OCI-LY7 (cell line): ENCODE measurements at regions not wholly inside any gene's neighbourhood (a gene's known extent, or its start where the extent isn't known, plus 50 kb on each side); places are given as distances from the start of the nearest gene placed in this dataset.
A peak's percentile ranks its signal among the peaks of the same experiment; 100 is the strongest.

Source experiments
- BruUV-seq: library from RNA; stranded (reverse); fragments of 400-500 nt; replicated peaks from 2 replicates; lab custom pipeline; 2021; lab: Mats Ljungman, UMichigan
- CTCF ChIA-PET: fragments of 300-600 bp; sonication (Branson Sonifier 250); formaldehyde crosslinking; loops from one replicate; lab custom pipeline; 2022; ENCODE audit warnings: antibody characterized with exemption; ENCODE audit not compliant: unreplicated experiment; lab: Charles Lee
- POLR2A ChIA-PET: fragments of 300-600 bp; sonication (Branson Sonifier 250); formaldehyde crosslinking; loops from one replicate; lab custom pipeline; 2022; ENCODE audit warnings: antibody characterized with exemption; lab: Charles Lee
- DNase-seq: peaks from one replicate; pipeline ENCODE4 v3.0.0-alpha.2; 2015; ENCODE audit warnings: low spot score
- H2AFZ ChIP-seq: fragments of 200-600 bp; sonication (generic), shearing (Covaris generic); 2 replicates; pipeline ENCODE4 v1.6.1; 2014; ENCODE audit warnings: mild to moderate bottlenecking, antibody characterized with exemption, low read length, moderate library complexity
- H3K27ac ChIP-seq: fragments of 200-600 bp; sonication (generic); 2 replicates; pipeline ENCODE4 v1.5.1; 2014; ENCODE audit warnings: mixed run types, low read depth, mild to moderate bottlenecking, moderate library complexity, low read length, inconsistent platforms; ENCODE audit not compliant: poor library complexity, severe bottlenecking
- H3K36me3 ChIP-seq: fragments of 200-600 bp; sonication (generic); 2 replicates; pipeline ENCODE4 v1.6.1; 2014; ENCODE audit warnings: mild to moderate bottlenecking, antibody characterized with exemption, low read length, moderate library complexity, mixed read lengths; ENCODE audit not compliant: insufficient read depth
- H3K4me1 ChIP-seq: fragments of 200-600 bp; sonication (generic); 2 replicates; pipeline ENCODE4 v1.5.1; 2014; ENCODE audit warnings: mild to moderate bottlenecking, low read length; ENCODE audit not compliant: insufficient read depth, poor library complexity, severe bottlenecking
- H3K4me2 ChIP-seq: fragments of 200-600 bp; sonication (generic); 2 replicates; pipeline ENCODE4 v1.6.1; 2014; ENCODE audit warnings: mild to moderate bottlenecking, low read length
- H3K4me3 ChIP-seq: fragments of 200-600 bp; sonication (generic); 2 replicates; pipeline ENCODE4 v1.5.1; 2014; ENCODE audit warnings: mild to moderate bottlenecking, low read depth, low read length; ENCODE audit not compliant: poor library complexity, severe bottlenecking
- H3K79me2 ChIP-seq: fragments of 200-600 bp; sonication (generic); 2 replicates; pipeline ENCODE4 v1.6.1; 2016; ENCODE audit warnings: low read depth, mild to moderate bottlenecking, low read length, moderate library complexity, mixed read lengths; ENCODE audit not compliant: insufficient read depth
- H3K9me2 ChIP-seq: fragments of 200-600 bp; sonication (generic); 2 replicates; pipeline ENCODE4 v1.6.1; 2016; ENCODE audit warnings: mild to moderate bottlenecking, low read length, mixed read lengths; ENCODE audit not compliant: insufficient read depth
- H3K9me3 ChIP-seq: fragments of 200-600 bp; sonication (generic); 2 replicates; pipeline ENCODE4 v1.6.1; 2014; ENCODE audit warnings: mild to moderate bottlenecking, mixed run types, low read length, mixed read lengths
- H4K20me1 ChIP-seq: fragments of 200-600 bp; sonication (generic); 2 replicates; pipeline ENCODE4 v1.6.1; 2014; ENCODE audit warnings: mild to moderate bottlenecking, antibody characterized with exemption, low read length, moderate library complexity, mixed read lengths; ENCODE audit not compliant: insufficient read depth
- EZH2phosphoT487 ChIP-seq: fragments of 200-600 bp; sonication (generic); IDR thresholded peaks from 2 replicates; pipeline ENCODE4 v1.6.1; 2018; ENCODE audit warnings: low read depth, borderline replicate concordance, mild to moderate bottlenecking, mixed run types, antibody characterized with exemption, low read length, moderate library complexity, mixed read lengths
- intact Hi-C: fragments of 100-400 bp; cut with micrococcal nuclease; formaldehyde crosslinking; loops from one replicate; pipeline ENCODE4 v1.10.0; 2022; ENCODE audit not compliant: unreplicated experiment
- TF ChIP-seq, protein P1 (sequence below): fragments of 200-600 bp; sonication (generic); conservative IDR thresholded peaks from 2 replicates; pipeline ENCODE4 v1.5.1; 2014; ENCODE audit warnings: mild to moderate bottlenecking, antibody characterized with exemption, low read length, moderate library complexity, mixed read lengths

DNA sequence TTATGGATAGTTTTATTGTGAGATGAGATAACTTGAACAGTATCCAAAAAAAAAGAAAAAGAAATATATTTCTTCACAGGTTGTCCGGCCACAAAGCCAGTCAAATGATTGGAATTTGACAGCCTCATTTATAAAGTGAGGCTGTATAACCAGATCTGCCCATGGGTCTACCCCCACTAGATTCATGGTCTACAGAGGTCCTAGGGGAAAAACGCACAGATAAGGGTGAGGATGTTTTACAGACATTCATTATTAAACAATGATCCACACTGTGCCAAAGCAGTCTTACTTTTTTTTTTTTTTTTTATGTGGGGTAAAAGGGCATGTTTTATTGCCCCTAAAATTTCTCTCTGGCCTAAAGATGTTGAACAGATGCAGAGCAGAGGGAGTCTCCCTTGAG, 1503.0 kb upstream of the CDH8 start:
- Histone ChIP-seq H4K20me1 (no peaks in the 10 kb centered on the region), H3K9me3 (no peaks in the 10 kb centered on the region), H3K4me2 (no peak overlapping the region), H3K4me3 (no peak overlapping the region), H2AFZ (no peak overlapping the region), H3K4me1 (no peaks in the 10 kb centered on the region), H3K36me3 (no peaks in the 10 kb centered on the region), H3K27ac (no peak overlapping the region), H3K79me2 (no peaks in the 10 kb centered on the region), H3K9me2 (no peaks in the 10 kb centered on the region)
- intact Hi-C loops, result no loop called here
- POLR2A ChIA-PET, result no interaction called here
- no TSS peak for BruUV-seq
- no peak for DNase-seq
- TF ChIP-seq, protein P1, sequence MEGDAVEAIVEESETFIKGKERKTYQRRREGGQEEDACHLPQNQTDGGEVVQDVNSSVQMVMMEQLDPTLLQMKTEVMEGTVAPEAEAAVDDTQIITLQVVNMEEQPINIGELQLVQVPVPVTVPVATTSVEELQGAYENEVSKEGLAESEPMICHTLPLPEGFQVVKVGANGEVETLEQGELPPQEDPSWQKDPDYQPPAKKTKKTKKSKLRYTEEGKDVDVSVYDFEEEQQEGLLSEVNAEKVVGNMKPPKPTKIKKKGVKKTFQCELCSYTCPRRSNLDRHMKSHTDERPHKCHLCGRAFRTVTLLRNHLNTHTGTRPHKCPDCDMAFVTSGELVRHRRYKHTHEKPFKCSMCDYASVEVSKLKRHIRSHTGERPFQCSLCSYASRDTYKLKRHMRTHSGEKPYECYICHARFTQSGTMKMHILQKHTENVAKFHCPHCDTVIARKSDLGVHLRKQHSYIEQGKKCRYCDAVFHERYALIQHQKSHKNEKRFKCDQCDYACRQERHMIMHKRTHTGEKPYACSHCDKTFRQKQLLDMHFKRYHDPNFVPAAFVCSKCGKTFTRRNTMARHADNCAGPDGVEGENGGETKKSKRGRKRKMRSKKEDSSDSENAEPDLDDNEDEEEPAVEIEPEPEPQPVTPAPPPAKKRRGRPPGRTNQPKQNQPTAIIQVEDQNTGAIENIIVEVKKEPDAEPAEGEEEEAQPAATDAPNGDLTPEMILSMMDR, result no peak
- TF ChIP-seq EZH2phosphoT487, result no peak
- CTCF ChIA-PET, result no interaction called here

DNA sequence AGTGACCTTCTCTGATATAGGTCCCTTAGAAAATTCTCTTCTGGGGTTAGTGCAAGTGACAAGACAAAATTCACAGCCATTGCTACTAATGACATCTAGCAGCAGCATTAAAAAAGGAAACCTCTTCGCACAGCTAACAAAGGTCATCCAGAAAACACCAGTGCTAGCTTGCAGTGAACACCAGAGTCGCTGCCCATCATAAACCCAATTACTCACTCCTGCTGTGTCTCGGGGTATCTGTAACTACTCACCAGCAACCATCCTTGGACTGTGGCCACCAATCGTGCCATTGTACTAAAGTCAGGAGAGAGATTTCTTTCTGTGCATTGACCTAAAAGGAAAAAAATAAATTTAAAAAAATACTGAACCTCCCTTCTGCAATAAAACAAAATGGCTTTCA, 1494.7 kb upstream of the CDH8 start:
- H3K27ac ChIP-seq, result no peak overlapping the region
- ChIA-PET CTCF (no interaction called here), POLR2A (no interaction called here)
- BruUV-seq, result no TSS peak
- H4K20me1 ChIP-seq, result no peaks in the 10 kb centered on the region
- H3K4me2 ChIP-seq, result no peak overlapping the region
- no peaks in the 10 kb centered on the region for H3K79me2 ChIP-seq
- H3K4me3 ChIP-seq, result no peak overlapping the region
- intact Hi-C loops, result no loop called here
- TF ChIP-seq, protein P1, result no peak
- no peak for TF ChIP-seq EZH2phosphoT487
- DNase-seq, result no peak
- H3K9me2 ChIP-seq, result no peaks in the 10 kb centered on the region
- no peak overlapping the region for H2AFZ ChIP-seq
- no peaks in the 10 kb centered on the region for H3K4me1 ChIP-seq
- no peaks in the 10 kb centered on the region for H3K9me3 ChIP-seq
- H3K36me3 ChIP-seq, result no peaks in the 10 kb centered on the region

DNA sequence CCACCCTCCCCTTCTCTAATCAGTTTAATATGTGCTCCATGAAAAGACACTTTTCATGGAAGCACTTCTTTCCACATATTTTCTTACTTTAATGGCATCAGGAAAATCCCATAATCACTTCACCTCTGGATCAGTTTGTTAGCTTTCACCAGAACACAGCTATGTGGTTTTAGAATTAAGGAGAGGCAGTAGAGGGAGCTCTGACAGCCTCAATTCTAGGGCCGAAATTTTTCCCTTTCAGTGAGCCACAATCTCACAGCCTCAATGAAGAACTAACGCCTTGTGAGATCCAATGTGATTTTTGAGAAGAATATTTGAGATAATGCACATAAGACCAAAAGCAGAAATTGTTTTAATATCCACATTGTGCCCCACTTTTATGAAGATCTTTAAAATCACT, 1494.0 kb upstream of the CDH8 start:
- Histone ChIP-seq H3K9me3 (no peaks in the 10 kb centered on the region), H3K36me3 (no peaks in the 10 kb centered on the region), H4K20me1 (no peaks in the 10 kb centered on the region), H3K9me2 (no peaks in the 10 kb centered on the region), H3K79me2 (no peaks in the 10 kb centered on the region), H2AFZ (no peak overlapping the region), H3K4me3 (no peak overlapping the region), H3K4me1 (no peaks in the 10 kb centered on the region), H3K4me2 (no peak overlapping the region), H3K27ac (no peak overlapping the region)
- BruUV-seq, result no TSS peak
- TF ChIP-seq EZH2phosphoT487, result no peak
- TF ChIP-seq, protein P1, result peak; percentile 47
- intact Hi-C loops, result no loop called here
- no peak for DNase-seq
- CTCF ChIA-PET, result no interaction called here
- POLR2A ChIA-PET, result no interaction called here
